ENCODE measurements at regions not wholly inside any gene's neighbourhood (a gene's known extent, or its start where the extent isn't known, plus 50 kb on each side); places are given as distances from the start of the nearest gene placed in this dataset.

- TF ChIP-seq, protein P1, sequence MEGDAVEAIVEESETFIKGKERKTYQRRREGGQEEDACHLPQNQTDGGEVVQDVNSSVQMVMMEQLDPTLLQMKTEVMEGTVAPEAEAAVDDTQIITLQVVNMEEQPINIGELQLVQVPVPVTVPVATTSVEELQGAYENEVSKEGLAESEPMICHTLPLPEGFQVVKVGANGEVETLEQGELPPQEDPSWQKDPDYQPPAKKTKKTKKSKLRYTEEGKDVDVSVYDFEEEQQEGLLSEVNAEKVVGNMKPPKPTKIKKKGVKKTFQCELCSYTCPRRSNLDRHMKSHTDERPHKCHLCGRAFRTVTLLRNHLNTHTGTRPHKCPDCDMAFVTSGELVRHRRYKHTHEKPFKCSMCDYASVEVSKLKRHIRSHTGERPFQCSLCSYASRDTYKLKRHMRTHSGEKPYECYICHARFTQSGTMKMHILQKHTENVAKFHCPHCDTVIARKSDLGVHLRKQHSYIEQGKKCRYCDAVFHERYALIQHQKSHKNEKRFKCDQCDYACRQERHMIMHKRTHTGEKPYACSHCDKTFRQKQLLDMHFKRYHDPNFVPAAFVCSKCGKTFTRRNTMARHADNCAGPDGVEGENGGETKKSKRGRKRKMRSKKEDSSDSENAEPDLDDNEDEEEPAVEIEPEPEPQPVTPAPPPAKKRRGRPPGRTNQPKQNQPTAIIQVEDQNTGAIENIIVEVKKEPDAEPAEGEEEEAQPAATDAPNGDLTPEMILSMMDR (IDR thresholded peaks at IDR 0.05; ENCODE audit: low read depth, low read length, poor library complexity, severe bottlenecking) = no peak
- no peak for TF ChIP-seq EZH2phosphoT487 (IDR thresholded peaks at IDR 0.05; ENCODE audit: borderline replicate concordance, low read length)
These were observed 578.7 kb upstream of the ID2 start for GRCh38 chr2:8103085-8103708.

Data from DOHH2 (cell line).